Heart right ventricle (tissue), 16 donors: ENCODE measurements at regions not wholly inside any gene's neighbourhood (a gene's known extent, or its start where the extent isn't known, plus 50 kb on each side); places are given as distances from the start of the nearest gene placed in this dataset.

ENCODE experiments used
- ATAC-seq, 8 donors: fragments of 200-7000 bp; cut with Tn5 transposase; one replicate each; pipeline ENCODE4 v1.9.1; 2020; ENCODE audit warnings: mild to moderate bottlenecking in 8 of 8, moderate library complexity in 8 of 8, moderate number of reproducible peaks in 1 of 8
- DNase-seq, 2 donors: peaks; one replicate each; pipeline ENCODE4 v3.0.0-alpha.2; 2020
- H3K27ac ChIP-seq, 10 donors: fragments of 200-600 bp; sonication (generic) in 2 of 10; one replicate each; pipeline versions ENCODE4 v1.5.0 to v1.8.0; 2020 to 2022; ENCODE audit warnings: mild to moderate bottlenecking in 3 of 10
- H3K27me3 ChIP-seq, 7 donors: fragments of 200-600 bp; one replicate each; pipeline ENCODE4 v1.8.0; 2021 to 2022; ENCODE audit warnings: mild to moderate bottlenecking in 2 of 7
- H3K36me3 ChIP-seq, 9 donors: fragments of 200-600 bp; sonication (generic) in 1 of 9; one replicate each; pipeline versions ENCODE4 v1.5.0 to v1.8.0; 2020 to 2022; ENCODE audit warnings: mild to moderate bottlenecking in 2 of 9
- H3K4me1 ChIP-seq, 9 donors: fragments of 200-600 bp; sonication (generic) in 1 of 9; one replicate each; pipeline versions ENCODE4 v1.5.0 to v1.8.0; 2020 to 2022; ENCODE audit warnings: mild to moderate bottlenecking in 4 of 9
- H3K4me3 ChIP-seq, 10 donors: fragments of 200-600 bp; sonication (generic) in 2 of 10; one replicate each; pipeline versions ENCODE4 v1.5.0 to v1.8.0; 2020 to 2022; ENCODE audit warnings: mild to moderate bottlenecking in 7 of 10, moderate library complexity in 2 of 10
- H3K9me3 ChIP-seq, 11 donors: fragments of 200-600 bp in 10 of 11; sonication (generic) in 2 of 11; one replicate each; pipeline versions ENCODE4 v1.5.0 to v1.8.0; 2013 to 2022; ENCODE audit warnings: mild to moderate bottlenecking in 2 of 11, control low read depth in 1 of 11, moderate library complexity in 1 of 11
- CTCF ChIP-seq, 9 donors: fragments of 200-600 bp; sonication (generic) in 2 of 9; IDR thresholded peaks; one replicate each; pipeline versions ENCODE4 v1.5.0 to v1.8.0; 2021 to 2022; ENCODE audit warnings: antibody characterized with exemption in 9 of 9, mild to moderate bottlenecking in 5 of 9, moderate library complexity in 1 of 9
- WGBS, 2 donors: extraction: QIAGEN DNeasy Blood & Tissue Kit; methylation state at CpG; one replicate each; pipeline ENCODE4 v1.1.7; 2013; ENCODE audit warnings: inconsistent platforms in 1 of 2; 5-methylcytosine and 5-hydroxymethylcytosine counted together
- intact Hi-C, 10 donors: fragments of 100-400 bp; cut with DNase I; formaldehyde crosslinking; loops; one replicate each; pipeline versions ENCODE4 v1.11.1 to v1.14.2; 2022
- donor health status: Arrhythmogenic right ventricular cardiomyopathy.
- donor health status: ischemic (EF 13 %, LVEDD 7.1; RV severe dilation, severe dysfunction).
- donor health status: healthy with polysubstance abuse.
- donor health status: DM: no; HTN: yes; CAD: no.
- donor health status: DM: no; HTN: no; CAD: no.
- donor health status: ischemic (EF 25% LVEDD 6.9; RV normal size, moderate dysfunction).
- donor health status: ischemic (EF 25% LVEDD 5.7; RV mildly dilated, moderate dysfunction).
- donor health status: healthy.
- donor health status: DM: yes; HTN: yes; CAD: no.
- donor health status: Ischemic cardiomyopathy.
- donor health status: ischemic (EF 35%, LVEDD 5.7; RV mildly dilated, moderate dysfunction).
- donor health status: nonischemic (EF 11% LVEDD 7.7; RV severe dilation, severe dysfunction).
- donor health status: DM: yes; HTN: yes; CAD: no.
- donor health status: PGD.
- donor health status: ischemic (EF 29% LVEDD 5.4; RV normal size, mild dysfunction).
- donor health status: nonischemic (EF 23%, LVEDD 6.1; RV moderate dilation, normal function).

GRCh38 chr2:162926907-162927306, 88.3 kb upstream of the KCNH7 start:
- TF ChIP-seq CTCF (IDR thresholded peaks at IDR 0.05): no peak
- Histone ChIP-seq H3K4me1 (no peaks in the 10 kb centered on the region), H3K9me3 (no peaks in the 10 kb centered on the region), H3K36me3 (no peaks in the 10 kb centered on the region), H3K4me3 (no peak overlapping the region), H3K27me3 (no peaks in the 10 kb centered on the region), H3K27ac (no peak overlapping the region)
- intact Hi-C loops: no loop called here
- 67 to 70% methylated on average over 2 of the region's 2 CpGs for WGBS, 2 donors
- DNase-seq (no peak), ATAC-seq (no peak)

DNA sequence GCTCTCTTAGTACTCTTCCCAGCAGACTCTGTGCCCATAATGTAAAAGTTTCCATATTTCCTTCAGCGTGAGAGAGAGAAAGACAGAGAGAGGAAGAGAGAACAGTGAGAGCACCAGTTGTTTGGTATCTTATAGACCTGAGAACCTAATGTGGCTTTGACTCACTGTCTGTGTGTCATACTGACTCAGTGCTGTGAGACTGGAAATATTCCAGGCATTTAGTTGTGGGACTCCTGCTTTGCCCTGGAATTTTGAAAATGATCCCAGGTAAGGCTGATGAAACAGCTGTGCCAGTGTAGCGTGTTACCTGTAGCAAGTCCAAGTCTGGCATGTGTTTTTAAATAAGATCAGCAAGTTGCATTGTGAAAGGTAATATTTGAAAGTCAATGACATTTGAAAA, 87.9 kb upstream of the KCNH7 start:
- no peak overlapping the region for H3K4me3 ChIP-seq
- intact Hi-C loops: no loop called here

DNA sequence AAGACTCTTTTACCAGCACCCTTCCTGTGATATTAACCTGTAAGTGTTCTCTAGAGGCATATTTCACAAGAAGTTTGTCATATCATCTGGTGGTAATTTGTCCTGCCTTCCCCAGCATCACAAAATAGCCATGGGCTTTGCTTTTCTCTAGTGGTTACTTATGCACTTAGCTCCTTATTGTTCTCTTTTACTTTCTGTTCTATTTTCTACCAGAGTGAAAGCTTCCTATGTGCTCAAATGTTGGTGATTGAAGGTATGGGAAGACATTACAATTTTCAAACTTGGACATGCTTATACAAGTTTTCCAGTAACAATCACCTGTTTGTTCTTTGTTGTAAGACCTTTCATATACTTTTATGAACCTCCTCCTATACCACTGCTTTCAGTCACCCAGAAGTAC, 87.0 kb upstream of the KCNH7 start:
- TF ChIP-seq CTCF (IDR thresholded peaks at IDR 0.05): no peak
- intact Hi-C loops: no loop called here
- no peaks in the 10 kb centered on the region for H3K36me3 ChIP-seq
- no peaks in the 10 kb centered on the region for H3K27me3 ChIP-seq
- H3K4me1 ChIP-seq: no peaks in the 10 kb centered on the region
- no peak for ATAC-seq
- no peak for DNase-seq
- H3K4me3 ChIP-seq: no peak overlapping the region
- H3K9me3 ChIP-seq: no peaks in the 10 kb centered on the region
- H3K27ac ChIP-seq: no peak overlapping the region

More for the DNA sequence above, 87.9 kb upstream of the KCNH7 start:
- H3K27me3 ChIP-seq: no peaks in the 10 kb centered on the region
- TF ChIP-seq CTCF (IDR thresholded peaks at IDR 0.05): no peak
- no peak for DNase-seq
- H3K9me3 ChIP-seq: no peaks in the 10 kb centered on the region
- no peaks in the 10 kb centered on the region for H3K36me3 ChIP-seq
- no peak overlapping the region for H3K27ac ChIP-seq
- 70 to 80% methylated on average over 2 of the region's 2 CpGs for WGBS, 2 donors
- no peaks in the 10 kb centered on the region for H3K4me1 ChIP-seq
- ATAC-seq: no peak

- 80 to 89% methylated on average over 1 of the region's 1 CpG for WGBS, 2 donors
- intact Hi-C loops: no loop called here
These were observed 80.5 kb upstream of the KCNH7 start for GRCh38 chr2:162919111-162919510.

More at GRCh38 chr2:162919111-162919510, 80.5 kb upstream of the KCNH7 start:
- no peaks in the 10 kb centered on the region for H3K9me3 ChIP-seq
- DNase-seq: no peak
- TF ChIP-seq CTCF (IDR thresholded peaks at IDR 0.05): no peak
- no peak overlapping the region for H3K4me3 ChIP-seq
- H3K36me3 ChIP-seq: no peaks in the 10 kb centered on the region
- ATAC-seq: no peak
- no peaks in the 10 kb centered on the region for H3K4me1 ChIP-seq
- H3K27me3 ChIP-seq: no peaks in the 10 kb centered on the region
- no peak overlapping the region for H3K27ac ChIP-seq
